ENCODE measurements at regions not wholly inside any gene's neighbourhood (a gene's known extent, or its start where the extent isn't known, plus 50 kb on each side); places are given as distances from the start of the nearest gene placed in this dataset.
"Not testable (repeated sequence)": the region's sequence is repeated elsewhere in the genome, so short reads cannot be mapped to it uniquely, and the experiment has no call there.

GRCh38 chr3:94459167-94459566 is 396.3 kb downstream of the NSUN3 start:
- H3K27ac ChIP-seq (ENCODE audit: low read depth, low read length) = no peak overlapping the region
- no peak overlapping the region for H3K4me3 ChIP-seq (ENCODE audit: low read depth in 1 of 5, low read length in 5 of 5)
- no peaks in the 10 kb centered on the region for H3K9me3 ChIP-seq (ENCODE audit: control insufficient read depth in 5 of 5, low read length in 5 of 5)
- no peaks in the 10 kb centered on the region for H3K36me3 ChIP-seq (ENCODE audit: control insufficient read depth in 5 of 5, insufficient read depth in 5 of 5, low read length in 5 of 5)
- no peaks in the 10 kb centered on the region for H3K27me3 ChIP-seq (ENCODE audit: control insufficient read depth in 5 of 5, insufficient read depth in 4 of 5, low read length in 5 of 5)
- H3K4me1 ChIP-seq (ENCODE audit: control insufficient read depth in 5 of 5, insufficient read depth in 5 of 5, low read length in 5 of 5) = peaks cover 0 to 4% (median 0%) of the 10 kb centered on the region in 5 donors
- no peak overlapping the region for H3K9ac ChIP-seq (ENCODE audit: low read length in 5 of 5)

- Histone ChIP-seq H3K9ac (ENCODE audit: low read length in 5 of 5) (no peak overlapping the region), H3K36me3 (ENCODE audit: control insufficient read depth in 5 of 5, insufficient read depth in 5 of 5, low read length in 5 of 5) (no peaks in the 10 kb centered on the region), H3K4me1 (ENCODE audit: control insufficient read depth in 5 of 5, insufficient read depth in 5 of 5, low read length in 5 of 5) (peaks cover 0 to 4% (median 0%) of the 10 kb centered on the region in 5 donors), H3K4me3 (ENCODE audit: low read depth in 1 of 5, low read length in 5 of 5) (no peak overlapping the region), H3K9me3 (ENCODE audit: control insufficient read depth in 5 of 5, low read length in 5 of 5) (no peaks in the 10 kb centered on the region), H3K27ac (ENCODE audit: low read depth, low read length) (no peak overlapping the region), H3K27me3 (ENCODE audit: control insufficient read depth in 5 of 5, insufficient read depth in 4 of 5, low read length in 5 of 5) (no peaks in the 10 kb centered on the region)
Measured at GRCh38 chr3:94460931-94461330, 398.1 kb downstream of the NSUN3 start.

- H3K4me1 ChIP-seq (ENCODE audit: control insufficient read depth in 5 of 5, insufficient read depth in 5 of 5, low read length in 5 of 5) = no peaks in the 10 kb centered on the region
- no peaks in the 10 kb centered on the region for H3K9me3 ChIP-seq (ENCODE audit: control insufficient read depth in 5 of 5, low read length in 5 of 5)
- no peak overlapping the region for H3K9ac ChIP-seq (ENCODE audit: low read length in 5 of 5)
- H3K27ac ChIP-seq (ENCODE audit: low read depth, low read length) = no peak overlapping the region
- H3K27me3 ChIP-seq (ENCODE audit: control insufficient read depth in 5 of 5, insufficient read depth in 4 of 5, low read length in 5 of 5) = no peaks in the 10 kb centered on the region
- no peaks in the 10 kb centered on the region for H3K36me3 ChIP-seq (ENCODE audit: control insufficient read depth in 5 of 5, insufficient read depth in 5 of 5, low read length in 5 of 5)
- H3K4me3 ChIP-seq (ENCODE audit: low read depth in 1 of 5, low read length in 5 of 5) = no peak overlapping the region
Measured at GRCh38 chr3:94462931-94463330, 400.1 kb downstream of the NSUN3 start.

DNA sequence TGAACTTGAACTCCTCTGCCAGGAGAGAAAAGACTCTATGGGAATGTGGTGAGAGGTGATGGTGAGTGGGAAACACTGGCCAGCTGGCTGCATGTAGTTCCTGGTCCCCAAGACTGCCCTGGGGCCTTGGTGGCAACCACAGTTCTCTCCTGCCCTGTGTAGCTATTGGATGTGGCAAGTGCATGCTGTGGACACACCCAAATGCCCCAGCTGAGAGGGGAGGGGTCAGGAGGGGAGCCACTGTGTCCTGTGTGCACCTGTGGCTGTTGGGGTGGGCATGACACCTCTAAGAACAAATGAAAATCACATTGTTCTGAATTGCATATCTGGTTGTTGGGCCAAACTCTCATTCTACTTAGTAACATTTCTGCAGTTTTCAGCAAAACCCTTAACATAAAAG is 409.6 kb downstream of the NSUN3 start:
- Histone ChIP-seq H3K9me3 (ENCODE audit: control insufficient read depth in 5 of 5, low read length in 5 of 5) (peaks cover 4 to 20% (median 12%) of the 10 kb centered on the region in 5 donors), H3K4me3 (ENCODE audit: low read depth in 1 of 5, low read length in 5 of 5) (no peak overlapping the region), H3K27ac (ENCODE audit: low read depth, low read length) (no peak overlapping the region), H3K9ac (ENCODE audit: low read length in 5 of 5) (no peak overlapping the region), H3K27me3 (ENCODE audit: control insufficient read depth in 5 of 5, insufficient read depth in 4 of 5, low read length in 5 of 5) (no peaks in the 10 kb centered on the region), H3K36me3 (ENCODE audit: control insufficient read depth in 5 of 5, insufficient read depth in 5 of 5, low read length in 5 of 5) (no peaks in the 10 kb centered on the region), H3K4me1 (ENCODE audit: control insufficient read depth in 5 of 5, insufficient read depth in 5 of 5, low read length in 5 of 5) (no peaks in the 10 kb centered on the region)

GRCh38 chr3:94481226-94481898 is 418.5 kb downstream of the NSUN3 start:
- H3K4me1 ChIP-seq (ENCODE audit: control insufficient read depth in 5 of 5, insufficient read depth in 5 of 5, low read length in 5 of 5) = peaks cover 0 to 8% (median 0%) of the 10 kb centered on the region in 5 donors
- H3K9ac ChIP-seq (ENCODE audit: low read length in 5 of 5) = no peak overlapping the region
- H3K27me3 ChIP-seq (ENCODE audit: control insufficient read depth in 5 of 5, insufficient read depth in 4 of 5, low read length in 5 of 5) = no peaks in the 10 kb centered on the region
- H3K9me3 ChIP-seq (ENCODE audit: control insufficient read depth in 5 of 5, low read length in 5 of 5) = peaks cover 0 to 7% (median 0%) of the 10 kb centered on the region in 5 donors
- H3K4me3 ChIP-seq (ENCODE audit: low read depth in 1 of 5, low read length in 5 of 5) = no peak overlapping the region
- H3K36me3 ChIP-seq (ENCODE audit: control insufficient read depth in 5 of 5, insufficient read depth in 5 of 5, low read length in 5 of 5) = no peaks in the 10 kb centered on the region
- H3K27ac ChIP-seq (ENCODE audit: low read depth, low read length) = no peak overlapping the region

DNA sequence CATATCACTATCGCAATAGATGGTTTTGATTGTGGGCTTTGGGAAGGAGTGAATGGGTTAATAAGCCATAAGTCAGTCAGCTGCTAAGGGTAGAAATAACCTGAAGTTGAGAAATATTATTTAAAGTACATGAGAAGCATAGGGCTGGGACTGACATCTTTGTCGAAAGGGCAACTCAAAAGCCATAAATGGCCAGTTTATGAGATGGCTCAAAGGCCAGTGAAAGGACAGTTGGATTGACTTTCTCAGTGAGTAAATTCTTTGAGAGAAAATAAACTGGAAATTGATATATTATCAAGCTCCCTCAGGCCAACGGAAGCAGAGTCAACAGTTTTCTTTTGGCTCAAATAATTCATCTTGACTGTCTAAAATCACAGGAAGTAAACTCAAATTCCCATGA is 419.8 kb downstream of the NSUN3 start:
- H3K27me3 ChIP-seq (ENCODE audit: control insufficient read depth in 5 of 5, insufficient read depth in 4 of 5, low read length in 5 of 5) = no peaks in the 10 kb centered on the region
- H3K9ac ChIP-seq (ENCODE audit: low read length in 5 of 5) = no peak overlapping the region
- no peaks in the 10 kb centered on the region for H3K9me3 ChIP-seq (ENCODE audit: control insufficient read depth in 5 of 5, low read length in 5 of 5)
- no peak overlapping the region for H3K4me3 ChIP-seq (ENCODE audit: low read depth in 1 of 5, low read length in 5 of 5)
- H3K4me1 ChIP-seq (ENCODE audit: control insufficient read depth in 5 of 5, insufficient read depth in 5 of 5, low read length in 5 of 5) = peaks cover 0 to 8% (median 0%) of the 10 kb centered on the region in 5 donors
- no peak overlapping the region for H3K27ac ChIP-seq (ENCODE audit: low read depth, low read length)
- H3K36me3 ChIP-seq (ENCODE audit: control insufficient read depth in 5 of 5, insufficient read depth in 5 of 5, low read length in 5 of 5) = no peaks in the 10 kb centered on the region

GRCh38 chr3:94483403-94483802 is 420.5 kb downstream of the NSUN3 start:
- Histone ChIP-seq H3K9ac (ENCODE audit: low read length in 5 of 5) (no peak overlapping the region), H3K36me3 (ENCODE audit: control insufficient read depth in 5 of 5, insufficient read depth in 5 of 5, low read length in 5 of 5) (no peaks in the 10 kb centered on the region), H3K9me3 (ENCODE audit: control insufficient read depth in 5 of 5, low read length in 5 of 5) (no peaks in the 10 kb centered on the region), H3K27me3 (ENCODE audit: control insufficient read depth in 5 of 5, insufficient read depth in 4 of 5, low read length in 5 of 5) (no peaks in the 10 kb centered on the region), H3K4me1 (ENCODE audit: control insufficient read depth in 5 of 5, insufficient read depth in 5 of 5, low read length in 5 of 5) (peaks cover 0 to 8% (median 0%) of the 10 kb centered on the region in 5 donors), H3K27ac (ENCODE audit: low read depth, low read length) (no peak overlapping the region), H3K4me3 (ENCODE audit: low read depth in 1 of 5, low read length in 5 of 5) (no peak overlapping the region)

DNA sequence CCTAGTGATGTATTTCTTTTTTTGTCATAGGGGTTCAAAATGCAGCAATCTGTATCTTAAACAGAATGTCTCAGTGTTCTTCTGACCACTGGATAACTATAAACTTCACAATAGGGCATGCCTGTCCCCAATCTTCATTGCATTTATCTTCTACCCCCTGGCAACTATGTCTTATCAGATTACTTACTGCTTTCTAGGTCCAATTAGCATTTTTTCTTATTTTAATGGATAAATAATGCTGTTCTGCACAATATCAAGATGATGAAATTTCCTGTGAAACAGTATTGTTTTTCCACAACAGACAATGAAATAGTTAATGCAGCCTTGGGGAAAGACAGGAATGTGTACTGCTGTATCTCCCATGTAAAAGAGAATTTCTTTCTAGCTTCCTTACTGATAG is 432.1 kb downstream of the NSUN3 start:
- Histone ChIP-seq H3K27ac (ENCODE audit: low read depth, low read length) (no peak overlapping the region), H3K4me3 (ENCODE audit: low read depth in 1 of 5, low read length in 5 of 5) (no peak overlapping the region), H3K36me3 (ENCODE audit: control insufficient read depth in 5 of 5, insufficient read depth in 5 of 5, low read length in 5 of 5) (no peaks in the 10 kb centered on the region), H3K4me1 (ENCODE audit: control insufficient read depth in 5 of 5, insufficient read depth in 5 of 5, low read length in 5 of 5) (no peaks in the 10 kb centered on the region), H3K9me3 (ENCODE audit: control insufficient read depth in 5 of 5, low read length in 5 of 5) (no peaks in the 10 kb centered on the region), H3K27me3 (ENCODE audit: control insufficient read depth in 5 of 5, insufficient read depth in 4 of 5, low read length in 5 of 5) (no peaks in the 10 kb centered on the region), H3K9ac (ENCODE audit: low read length in 5 of 5) (no peak overlapping the region)

GRCh38 chr3:94500146-94500545 is 437.3 kb downstream of the NSUN3 start:
- Histone ChIP-seq H3K9ac (ENCODE audit: low read length in 5 of 5) (no peak overlapping the region), H3K4me1 (ENCODE audit: control insufficient read depth in 5 of 5, insufficient read depth in 5 of 5, low read length in 5 of 5) (no peaks in the 10 kb centered on the region), H3K36me3 (ENCODE audit: control insufficient read depth in 5 of 5, insufficient read depth in 5 of 5, low read length in 5 of 5) (no peaks in the 10 kb centered on the region), H3K27ac (ENCODE audit: low read depth, low read length) (no peak overlapping the region), H3K9me3 (ENCODE audit: control insufficient read depth in 5 of 5, low read length in 5 of 5) (peaks cover 0 to 11% (median 0%) of the 10 kb centered on the region in 5 donors), H3K4me3 (ENCODE audit: low read depth in 1 of 5, low read length in 5 of 5) (no peak overlapping the region), H3K27me3 (ENCODE audit: control insufficient read depth in 5 of 5, insufficient read depth in 4 of 5, low read length in 5 of 5) (no peaks in the 10 kb centered on the region)

- peaks cover 0 to 11% (median 0%) of the 10 kb centered on the region in 5 donors for H3K9me3 ChIP-seq (ENCODE audit: control insufficient read depth in 5 of 5, low read length in 5 of 5)
- not testable (repeated sequence) for H3K36me3 ChIP-seq (ENCODE audit: control insufficient read depth in 5 of 5, insufficient read depth in 5 of 5, low read length in 5 of 5); H3K27ac ChIP-seq (ENCODE audit: low read depth, low read length); H3K27me3 ChIP-seq (ENCODE audit: control insufficient read depth in 5 of 5, insufficient read depth in 4 of 5, low read length in 5 of 5); H3K4me3 ChIP-seq (ENCODE audit: low read depth in 1 of 5, low read length in 5 of 5); H3K9ac ChIP-seq (ENCODE audit: low read length in 5 of 5); H3K4me1 ChIP-seq (ENCODE audit: control insufficient read depth in 5 of 5, insufficient read depth in 5 of 5, low read length in 5 of 5)
Measured at GRCh38 chr3:94507354-94507753, 444.5 kb downstream of the NSUN3 start.

All from subcutaneous abdominal adipose tissue (tissue), 5 donors.